Umbilical cord (tissue), 1 donor: ENCODE measurements at regions not wholly inside any gene's neighbourhood (a gene's known extent, or its start where the extent isn't known, plus 50 kb on each side); places are given as distances from the start of the nearest gene placed in this dataset.
"Not testable (repeated sequence)": the region's sequence is repeated elsewhere in the genome, so short reads cannot be mapped to it uniquely, and the experiment has no call there.

Experiments
- DNase-seq: peaks from one replicate; pipeline ENCODE4 v3.0.0-alpha.2; 2015; ENCODE audit warnings: low spot score

DNA sequence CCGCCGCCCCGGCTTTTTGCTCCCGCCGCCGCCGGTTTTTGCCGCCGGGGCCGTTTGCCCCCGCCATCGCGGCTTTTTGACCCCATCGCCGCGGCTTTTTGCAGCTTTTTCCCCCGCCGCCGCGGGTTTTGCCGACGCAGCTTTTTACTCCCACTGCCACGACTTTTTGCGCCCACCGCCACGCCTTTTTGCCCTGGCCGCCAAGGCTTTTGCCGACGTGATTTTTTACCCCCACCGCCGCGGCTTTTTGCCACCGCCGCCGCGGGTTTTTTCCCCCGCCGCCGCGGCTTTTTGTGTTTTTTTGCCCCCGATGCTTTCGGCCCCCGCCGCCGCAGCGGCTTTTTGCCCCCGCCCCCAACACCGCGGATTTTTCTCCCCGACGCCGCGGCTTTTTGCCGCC, 5001.9 kb upstream of the OR11H1 start:
- DNase-seq: not testable (repeated sequence)

- DNase-seq: not testable (repeated sequence)
Measured at GRCh38 chr22:10531141-10531540, 4996.9 kb upstream of the OR11H1 start.

GRCh38 chr22:10572531-10572930, 4955.5 kb upstream of the OR11H1 start:
- DNase-seq: not testable (repeated sequence)

GRCh38 chr22:10601071-10601470, 4926.9 kb upstream of the OR11H1 start:
- DNase-seq: not testable (repeated sequence)

DNA sequence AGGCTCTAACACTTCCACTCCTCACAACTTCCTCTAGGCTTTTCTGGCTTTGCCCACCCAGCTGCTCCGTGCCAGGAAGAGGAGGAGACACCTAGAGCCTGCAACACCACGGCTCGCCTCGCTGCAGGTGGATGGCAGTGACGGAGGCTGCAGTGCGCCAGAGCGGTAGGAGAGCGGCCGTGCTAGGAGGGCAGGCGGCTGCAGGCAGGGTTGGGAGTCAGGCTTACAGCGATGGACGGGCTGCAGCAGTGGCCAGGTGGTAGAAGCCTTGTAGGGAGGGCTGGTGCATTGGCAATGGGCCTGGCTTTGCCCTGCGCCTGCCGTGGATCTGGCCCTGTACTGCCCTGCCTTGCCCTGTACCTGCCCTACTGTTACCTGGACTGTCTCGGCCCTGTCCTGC, 4896.0 kb upstream of the OR11H1 start:
- not testable (repeated sequence) for DNase-seq

DNA sequence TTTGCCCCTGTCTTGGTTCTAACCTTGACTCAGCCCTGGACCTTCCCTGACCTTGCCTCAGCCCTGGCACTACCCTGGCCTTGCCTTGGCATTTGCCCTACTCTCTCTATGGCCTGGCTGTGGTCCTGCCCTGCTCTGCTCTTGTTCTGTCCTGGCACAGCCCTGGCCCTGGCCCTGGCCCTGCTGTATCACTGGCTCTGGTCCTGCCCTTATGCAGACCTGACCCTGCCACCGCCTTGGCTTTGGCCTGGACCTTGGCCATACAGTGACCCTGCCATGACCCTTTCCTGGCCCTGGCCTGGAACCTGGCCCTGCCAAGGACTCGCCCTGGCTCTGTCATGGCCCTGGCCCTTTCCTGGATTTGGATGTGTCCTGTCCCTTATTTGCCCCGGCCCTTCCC, 4892.7 kb upstream of the OR11H1 start:
- not testable (repeated sequence) for DNase-seq

DNA sequence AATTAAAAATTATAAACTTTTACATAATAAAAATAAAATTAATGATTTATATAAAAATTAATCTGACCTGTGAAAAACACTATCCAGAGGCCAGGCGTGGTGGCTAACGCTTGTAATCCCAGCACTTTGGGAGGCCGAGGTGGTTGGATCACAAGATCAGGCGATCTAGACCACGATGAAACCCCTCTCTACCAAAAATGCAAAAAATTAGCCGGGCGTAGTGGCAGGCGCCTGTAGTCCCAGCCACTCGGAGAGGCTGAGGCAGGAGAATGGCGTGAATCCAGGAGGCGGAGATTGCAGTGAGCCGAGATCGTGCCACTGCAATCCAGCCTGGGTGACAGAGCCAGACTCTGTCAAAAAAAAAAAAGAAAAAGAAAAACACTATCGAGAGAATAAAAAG, 4865.2 kb upstream of the OR11H1 start:
- not testable (repeated sequence) for DNase-seq

DNA sequence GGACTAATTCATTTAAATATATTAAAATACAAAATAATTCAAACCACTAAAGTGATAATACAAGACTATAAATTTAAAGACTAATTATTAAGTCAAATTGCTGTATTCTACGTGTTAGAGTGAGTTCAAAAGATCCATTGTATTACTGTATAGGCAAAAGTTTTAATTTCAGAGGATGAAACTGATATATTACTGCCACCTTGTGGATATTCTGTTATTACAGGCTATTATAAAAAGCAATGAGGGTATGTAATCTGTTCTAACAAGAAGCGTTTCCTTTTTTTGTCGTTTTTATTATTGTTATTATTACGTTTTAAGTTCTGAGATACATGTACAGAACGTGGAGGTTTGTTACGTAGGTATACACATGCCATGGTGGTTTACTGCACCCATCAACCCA, 4854.9 kb upstream of the OR11H1 start:
- DNase-seq: not testable (repeated sequence)

DNA sequence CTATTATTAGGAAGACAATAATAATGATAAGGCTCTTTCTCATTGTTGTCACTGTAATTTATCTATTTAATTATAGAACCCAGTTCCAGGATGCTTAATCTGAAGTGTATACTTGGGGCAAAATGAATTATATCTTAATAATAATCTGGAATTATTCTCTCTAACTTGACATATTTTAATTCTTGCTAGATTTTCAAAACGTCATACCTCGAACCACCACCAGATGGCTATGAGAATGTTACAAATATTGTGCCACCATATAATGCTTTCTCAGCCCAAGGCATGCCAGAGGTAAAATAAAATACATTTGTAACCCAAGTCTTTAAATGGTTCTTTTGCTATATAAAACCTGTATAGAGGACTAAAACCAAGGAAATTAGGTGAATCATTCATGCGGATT, 4849.3 kb upstream of the OR11H1 start:
- DNase-seq: not testable (repeated sequence)

GRCh38 chr22:10685436-10685835, 4842.6 kb upstream of the OR11H1 start:
- not testable (repeated sequence) for DNase-seq

DNA sequence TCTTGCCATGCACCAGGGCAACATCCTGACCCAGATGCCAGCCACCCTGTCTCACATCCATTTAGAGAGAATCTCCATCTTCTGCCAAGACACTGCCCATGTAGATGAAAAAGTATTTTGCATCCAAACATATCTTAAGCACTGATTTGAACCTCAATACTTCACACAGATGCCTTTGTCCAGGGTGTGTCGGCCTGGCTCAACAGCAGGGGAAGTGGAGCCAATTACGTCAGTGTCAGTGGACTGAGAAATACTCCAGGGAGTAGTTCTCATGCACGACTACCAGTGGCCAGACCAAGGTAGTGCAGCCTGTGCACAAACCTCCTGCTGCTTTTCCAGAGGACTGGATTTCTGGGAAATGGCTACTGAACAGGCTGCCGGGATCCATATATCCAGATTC, 4840.7 kb upstream of the OR11H1 start:
- not testable (repeated sequence) for DNase-seq

DNA sequence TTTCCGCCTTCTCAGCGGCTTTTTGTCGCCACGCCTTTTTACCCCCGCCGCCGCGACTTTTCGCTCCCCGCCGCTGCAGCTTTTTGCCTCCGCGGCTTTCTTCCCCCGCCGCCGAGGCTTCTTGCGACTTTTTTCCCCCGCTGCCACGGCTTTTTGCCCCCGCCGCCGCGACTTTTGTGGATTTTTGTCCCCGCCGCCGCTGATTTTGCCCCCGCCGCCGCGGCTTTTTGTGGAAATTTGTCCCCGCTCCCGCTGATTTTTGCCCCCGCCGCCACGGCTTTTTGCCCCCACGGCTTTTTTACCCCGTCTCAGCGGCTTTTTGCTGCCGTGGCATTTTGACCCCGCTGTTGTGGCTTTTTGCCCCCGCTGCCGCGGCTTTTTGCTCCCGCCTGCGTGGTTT, 4829.2 kb upstream of the OR11H1 start:
- DNase-seq: not testable (repeated sequence)

DNA sequence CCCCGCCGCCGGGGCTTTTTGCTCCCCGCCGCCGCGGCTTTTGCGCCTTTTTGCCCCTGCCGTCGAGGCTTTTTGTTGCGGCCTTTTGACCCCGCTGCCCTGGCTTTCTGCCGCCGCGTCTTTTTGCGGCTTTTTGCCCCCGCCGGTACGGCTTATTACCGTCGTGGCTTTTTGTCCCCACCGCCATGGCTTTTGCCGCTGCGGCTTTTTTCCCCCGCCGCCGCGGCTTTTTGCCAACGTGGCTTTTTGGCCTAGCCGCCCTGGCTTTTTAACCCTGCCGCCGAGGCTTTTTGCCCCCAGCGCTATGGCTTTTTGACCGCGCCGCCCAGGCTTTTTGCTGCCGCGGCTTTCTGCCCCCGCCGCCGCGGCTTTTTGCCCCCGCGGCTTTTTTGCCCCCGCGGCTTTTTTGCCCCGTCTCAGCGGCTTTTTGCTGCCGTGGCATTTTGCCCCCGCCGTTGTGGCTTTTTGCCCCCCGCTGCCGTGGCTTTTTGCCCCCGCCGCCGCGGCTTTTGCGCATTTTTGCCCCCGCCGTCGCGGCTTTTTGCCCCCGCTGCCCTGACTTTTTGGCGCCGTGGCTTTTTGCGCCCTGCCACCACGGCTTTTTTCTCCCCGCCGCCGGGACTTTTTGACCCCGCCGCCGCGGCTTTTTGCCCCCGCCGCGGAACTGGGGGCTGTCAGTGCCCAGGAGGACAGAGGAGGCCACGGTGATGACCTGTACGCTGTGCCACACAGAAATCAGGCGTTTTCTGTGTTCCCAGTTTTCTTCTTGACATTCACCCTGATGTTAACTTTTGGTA, 4828.5 kb upstream of the OR11H1 start:
- DNase-seq: not testable (repeated sequence)

DNA sequence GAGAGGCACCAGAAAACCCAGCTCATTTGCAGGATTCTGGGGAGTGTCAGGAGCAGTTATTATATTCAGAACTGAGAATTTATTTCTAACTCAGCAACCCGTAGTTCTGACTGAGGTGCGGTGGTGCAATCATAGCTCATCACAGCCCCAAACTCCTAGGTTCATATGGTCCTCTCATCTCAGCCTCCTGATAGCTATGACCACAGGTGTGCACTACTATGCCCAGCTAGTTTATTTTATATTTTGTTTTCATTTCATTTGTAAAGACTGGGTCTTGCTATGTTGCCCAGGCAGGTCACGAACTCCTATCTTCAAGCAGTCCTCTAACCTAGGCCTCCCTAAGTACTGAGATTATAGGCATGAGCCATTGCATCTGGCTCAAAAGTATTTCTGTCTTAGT, 4819.8 kb upstream of the OR11H1 start:
- not testable (repeated sequence) for DNase-seq

DNA sequence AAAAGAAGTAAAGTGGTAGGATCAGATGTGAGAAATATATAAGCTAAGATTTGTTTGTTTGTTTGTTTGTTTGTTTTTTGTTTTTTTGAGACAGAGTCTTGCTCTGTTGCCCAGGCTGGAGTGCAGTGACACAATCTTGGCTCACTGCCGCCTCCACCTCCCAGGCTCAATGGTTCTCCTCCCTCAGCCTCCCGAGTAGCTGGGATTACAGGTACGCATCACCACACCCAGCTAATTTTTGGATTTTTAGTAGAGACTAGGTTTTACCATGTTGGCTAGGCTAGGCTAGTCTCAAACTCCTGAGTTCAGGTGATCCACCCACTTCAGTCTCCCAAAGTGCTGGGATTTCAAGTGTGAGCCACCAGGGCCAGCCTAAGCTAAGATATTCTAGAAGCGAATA, 4817.1 kb upstream of the OR11H1 start:
- not testable (repeated sequence) for DNase-seq

- peak; percentile 2 for DNase-seq
Measured at GRCh38 chr22:10722804-10723203, 4805.2 kb upstream of the OR11H1 start.

DNA sequence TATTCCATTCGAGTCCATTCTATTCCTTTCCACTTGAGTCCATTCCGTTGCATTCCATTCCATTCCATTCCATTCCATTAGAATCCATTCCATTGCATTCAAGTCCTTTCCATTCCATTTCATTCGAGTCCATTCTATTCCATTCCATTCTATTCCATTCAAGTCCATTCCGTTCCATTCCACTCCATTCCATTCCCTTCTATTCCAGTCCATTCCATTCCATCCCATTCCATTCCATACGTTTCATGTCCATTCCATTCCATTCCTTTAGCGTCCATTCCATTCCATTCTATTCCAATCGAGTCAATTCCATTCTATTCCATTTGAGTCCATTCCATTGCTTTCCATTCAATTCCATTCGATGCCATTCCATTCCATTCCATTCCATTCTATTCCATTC, 4804.0 kb upstream of the OR11H1 start:
- not testable (repeated sequence) for DNase-seq

DNA sequence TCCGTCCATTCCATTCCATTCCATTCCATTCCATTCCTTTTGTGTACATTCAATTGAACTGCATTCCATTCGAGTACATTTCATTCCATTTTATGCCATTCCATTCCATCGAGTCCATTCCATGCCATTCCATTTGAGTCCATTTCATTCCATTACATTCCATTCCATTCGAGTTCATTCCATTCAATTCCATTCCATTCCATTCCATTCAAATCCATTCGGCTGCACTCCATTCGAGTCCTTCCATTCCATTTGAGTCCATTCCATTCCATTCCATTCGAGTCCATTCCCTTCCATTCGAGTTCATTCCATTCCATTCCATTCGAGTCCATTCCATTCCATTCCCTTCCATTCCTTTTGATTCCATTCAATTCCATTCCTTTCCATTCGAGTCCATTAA, 4800.6 kb upstream of the OR11H1 start:
- DNase-seq: no peak

DNA sequence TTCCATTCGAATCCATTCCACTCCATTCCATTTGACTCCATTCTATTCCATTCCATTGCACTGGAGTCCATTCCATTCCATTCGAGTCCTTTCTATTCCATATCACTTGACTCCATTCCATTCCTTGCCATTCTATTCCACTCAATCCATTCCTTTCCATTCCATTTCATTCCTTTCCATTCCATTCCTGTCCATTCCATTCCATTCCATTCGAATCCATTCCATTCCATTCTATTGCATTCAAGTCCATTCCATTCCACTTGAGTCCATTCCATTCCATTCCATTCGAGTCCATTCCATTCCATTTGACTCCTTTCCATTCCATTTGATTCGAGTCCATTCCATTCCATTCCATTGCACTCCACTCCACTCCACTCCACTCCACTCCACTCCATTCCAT, 4798.0 kb upstream of the OR11H1 start:
- DNase-seq: not testable (repeated sequence)

GRCh38 chr22:10730706-10731105, 4797.3 kb upstream of the OR11H1 start:
- not testable (repeated sequence) for DNase-seq

DNA sequence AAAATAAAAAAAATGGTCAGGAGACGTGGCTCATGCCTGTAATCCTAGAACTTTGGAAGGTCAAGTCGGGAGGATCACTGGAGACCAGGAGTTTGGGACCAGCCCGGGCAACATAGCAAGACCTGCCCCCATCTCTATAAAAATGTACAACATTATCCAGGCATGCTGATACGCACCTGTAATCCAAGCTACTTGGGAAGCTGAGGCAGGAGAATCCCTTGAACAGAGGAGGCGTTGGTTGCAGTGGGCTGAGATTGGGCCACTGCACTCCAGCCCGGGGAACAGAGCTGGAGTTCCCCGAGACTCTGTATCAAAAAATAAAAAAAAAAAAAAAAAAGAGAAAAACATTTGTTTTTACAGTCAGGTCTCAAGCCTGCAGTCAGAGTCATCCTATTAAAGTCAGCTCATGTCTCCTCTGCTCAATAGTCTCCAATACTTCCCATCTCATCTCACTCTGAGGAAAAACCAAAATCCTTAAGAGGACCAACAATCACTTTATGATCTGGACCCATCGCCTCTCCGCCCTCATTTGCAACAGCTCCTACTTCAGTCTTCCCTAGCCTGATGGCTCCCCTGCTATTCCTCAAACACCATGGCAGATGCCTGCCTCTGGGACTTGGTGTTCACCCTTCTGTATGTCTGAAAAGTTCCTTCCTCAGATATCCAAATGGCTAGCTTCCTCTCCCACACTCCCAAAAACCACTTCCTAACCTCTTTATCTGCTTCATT, 4796.6 kb upstream of the OR11H1 start:
- not testable (repeated sequence) for DNase-seq

DNA sequence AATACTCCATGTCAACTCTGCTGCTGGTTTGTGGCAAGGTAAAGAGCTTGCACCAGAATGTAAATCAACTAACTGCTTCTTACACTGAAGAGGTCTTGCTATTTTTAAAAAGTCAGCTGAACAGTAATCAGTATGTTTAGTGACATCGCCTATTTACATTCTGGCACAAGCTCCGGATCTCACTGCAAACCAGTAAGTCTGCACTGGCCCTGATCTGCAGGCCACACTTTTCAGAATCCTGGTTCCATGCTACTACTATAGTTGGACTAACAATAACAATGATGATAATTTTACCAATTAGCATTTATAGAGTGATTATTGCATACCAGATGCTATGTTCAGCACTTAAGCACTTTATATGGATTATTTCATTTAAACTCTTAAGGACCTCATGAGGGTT, 4792.9 kb upstream of the OR11H1 start:
- DNase-seq: not testable (repeated sequence)

GRCh38 chr22:10736879-10737278, 4791.1 kb upstream of the OR11H1 start:
- DNase-seq: not testable (repeated sequence)
